GM23248 (cell line): ENCODE measurements at regions not wholly inside any gene's neighbourhood (a gene's known extent, or its start where the extent isn't known, plus 50 kb on each side); places are given as distances from the start of the nearest gene placed in this dataset.

Source experiments
- DNase-seq: peaks from one replicate; pipeline ENCODE4 v3.0.0-alpha.2; 2015
- H2AFZ ChIP-seq: fragments of 200-600 bp; sonication (generic); 2 replicates; pipeline ENCODE4 v1.6.1; 2016; ENCODE audit warnings: antibody characterized with exemption
- H3F3A ChIP-seq: fragments of 200-600 bp; sonication (generic); 2 replicates; pipeline ENCODE4 v1.6.1; 2016; ENCODE audit warnings: mild to moderate bottlenecking, antibody characterized with exemption, mixed run types; ENCODE audit not compliant: insufficient read depth
- H3K27ac ChIP-seq: fragments of 200-600 bp; sonication (generic); 2 replicates; pipeline ENCODE4 v1.5.1; 2016; ENCODE audit warnings: mild to moderate bottlenecking
- H3K27me3 ChIP-seq: fragments of 200-600 bp; sonication (generic); replicated peaks from 2 replicates; pipeline ENCODE4 v1.6.1; 2016; ENCODE audit warnings: mild to moderate bottlenecking; ENCODE audit not compliant: insufficient read depth
- H3K36me3 ChIP-seq: fragments of 200-600 bp; sonication (generic); 2 replicates; pipeline ENCODE4 v1.6.1; 2016; ENCODE audit warnings: low read depth, mild to moderate bottlenecking
- H3K4me1 ChIP-seq: fragments of 200-600 bp; sonication (generic); 2 replicates; pipeline ENCODE4 v1.6.1; 2016; ENCODE audit warnings: mild to moderate bottlenecking; ENCODE audit not compliant: insufficient read depth
- H3K4me2 ChIP-seq: fragments of 200-600 bp; sonication (generic); one replicate; pipeline ENCODE4 v1.6.1; 2016; ENCODE audit warnings: mild to moderate bottlenecking; ENCODE audit not compliant: unreplicated experiment
- H3K4me3 ChIP-seq: fragments of 200-600 bp; sonication (generic); 2 replicates; pipeline ENCODE4 v1.5.1; 2016; ENCODE audit warnings: mild to moderate bottlenecking
- H3K79me2 ChIP-seq: fragments of 200-600 bp; sonication (generic); 2 replicates; pipeline ENCODE4 v1.6.1; 2016; ENCODE audit warnings: mild to moderate bottlenecking; ENCODE audit not compliant: insufficient read depth
- H3K9ac ChIP-seq: fragments of 200-600 bp; sonication (generic); 2 replicates; pipeline ENCODE4 v1.6.1; 2016; ENCODE audit warnings: mild to moderate bottlenecking
- H3K9me2 ChIP-seq: fragments of 200-600 bp; sonication (generic); 2 replicates; pipeline ENCODE4 v1.6.1; 2016; ENCODE audit warnings: mixed run types, mild to moderate bottlenecking, moderate library complexity; ENCODE audit not compliant: insufficient read depth
- H3K9me3 ChIP-seq: fragments of 200-600 bp; sonication (generic); one replicate; pipeline ENCODE4 v1.6.1; 2017; ENCODE audit warnings: low read depth
- H4K20me1 ChIP-seq: fragments of 200-600 bp; sonication (generic); 2 replicates; pipeline ENCODE4 v1.6.0; 2016; ENCODE audit not compliant: insufficient read depth
- EZH2 ChIP-seq: fragments of 200-600 bp; sonication (generic); IDR thresholded peaks from 2 replicates; pipeline ENCODE4 v1.6.1; 2018; ENCODE audit warnings: antibody characterized with exemption, mild to moderate bottlenecking; ENCODE audit not compliant: insufficient read depth, poor library complexity, severe bottlenecking
- EZH2phosphoT487 ChIP-seq: fragments of 200-600 bp; sonication (generic); IDR thresholded peaks from 2 replicates; pipeline ENCODE4 v1.6.1; 2018; ENCODE audit warnings: antibody characterized with exemption, moderate library complexity, mild to moderate bottlenecking, low read depth; ENCODE audit not compliant: insufficient read depth
- WGBS, 2 experiments: methylation state at CpG; one replicate each; pipeline ENCODE4 v1.1.6; 2015 to 2017; ENCODE audit warnings: low lambda C conversion rate in 2 of 2, low coverage in 1 of 2; ENCODE audit errors: missing lambda C conversion rate in 2 of 2; 5-methylcytosine and 5-hydroxymethylcytosine counted together
- in situ Hi-C: fragments of 300-500 bp; cut with MboI; formaldehyde crosslinking; loops from 2 replicates; pipeline ENCODE4 v1.15.0; 2020

- Histone ChIP-seq H3K4me1 (no peaks in the 10 kb centered on the region), H3K27me3 (no peaks in the 10 kb centered on the region), H3K4me2 (no peak overlapping the region), H3K4me3 (no peak overlapping the region), H3K36me3 (no peaks in the 10 kb centered on the region), H2AFZ (no peak overlapping the region), H3K9ac (no peak overlapping the region), H4K20me1 (no peaks in the 10 kb centered on the region), H3K79me2 (no peaks in the 10 kb centered on the region), H3K9me2 (no peaks in the 10 kb centered on the region), H3F3A (no peaks in the 10 kb centered on the region), H3K27ac (no peak overlapping the region), H3K9me3 (no peaks in the 10 kb centered on the region)
- in situ Hi-C loops: no loop called here
- DNase-seq: no peak
- no peak for TF ChIP-seq EZH2
- TF ChIP-seq EZH2phosphoT487: no peak
Observed at GRCh38 chr4:146022541-146022940, 83.9 kb upstream of the ZNF827 start.

GRCh38 chr4:146018247-146018646 lies 79.6 kb upstream of the ZNF827 start:
- 57 to 73% methylated on average over 1 of the region's 1 CpG for WGBS, 2 experiments
- no peaks in the 10 kb centered on the region for H3K9me2 ChIP-seq

GRCh38 chr4:146004730-146005129 lies 66.1 kb upstream of the ZNF827 start:
- no CpG with 5 or more reads among the region's 1 CpG for WGBS, 2 experiments
- Histone ChIP-seq H3K4me2 (no peak overlapping the region), H3K4me3 (no peak overlapping the region), H4K20me1 (no peaks in the 10 kb centered on the region), H2AFZ (no peak overlapping the region), H3K4me1 (no peaks in the 10 kb centered on the region), H3K27ac (no peak overlapping the region), H3K9ac (no peak overlapping the region), H3F3A (no peaks in the 10 kb centered on the region), H3K27me3 (no peaks in the 10 kb centered on the region), H3K36me3 (no peaks in the 10 kb centered on the region), H3K79me2 (no peaks in the 10 kb centered on the region), H3K9me3 (no peaks in the 10 kb centered on the region), H3K9me2 (no peaks in the 10 kb centered on the region)
- TF ChIP-seq EZH2 (no peak), EZH2phosphoT487 (no peak)
- in situ Hi-C loops: no loop called here
- DNase-seq: no peak

More at GRCh38 chr4:146018247-146018646, 79.6 kb upstream of the ZNF827 start:
- Histone ChIP-seq H3K9ac (no peak overlapping the region), H2AFZ (no peak overlapping the region), H3K4me3 (no peak overlapping the region), H4K20me1 (no peaks in the 10 kb centered on the region), H3F3A (no peaks in the 10 kb centered on the region), H3K79me2 (no peaks in the 10 kb centered on the region), H3K4me2 (no peak overlapping the region), H3K36me3 (no peaks in the 10 kb centered on the region), H3K27ac (no peak overlapping the region), H3K9me3 (no peaks in the 10 kb centered on the region), H3K4me1 (no peaks in the 10 kb centered on the region), H3K27me3 (no peaks in the 10 kb centered on the region)
- in situ Hi-C loops: no loop called here
- TF ChIP-seq EZH2 (no peak), EZH2phosphoT487 (no peak)
- DNase-seq: no peak

- DNase-seq: no peak
- Histone ChIP-seq H3K9ac (no peak overlapping the region), H3K4me2 (no peak overlapping the region), H3K9me3 (no peaks in the 10 kb centered on the region), H2AFZ (no peak overlapping the region), H3K4me3 (no peak overlapping the region), H3K4me1 (no peaks in the 10 kb centered on the region), H3K79me2 (no peaks in the 10 kb centered on the region), H3K27ac (no peak overlapping the region), H4K20me1 (no peaks in the 10 kb centered on the region), H3K27me3 (peaks cover 3% of the 10 kb centered on the region; the same call in 1 of the 2 replicates), H3K9me2 (no peaks in the 10 kb centered on the region), H3K36me3 (no peaks in the 10 kb centered on the region), H3F3A (no peaks in the 10 kb centered on the region)
- WGBS, 2 experiments: 49 to 56% methylated on average over 2 of the region's 2 CpGs
- in situ Hi-C loops: no loop called here
- TF ChIP-seq EZH2phosphoT487: no peak
- no peak for TF ChIP-seq EZH2
Observed at GRCh38 chr4:145988628-145989027, 50.0 kb upstream of the ZNF827 start.
